Fibroblast of pulmonary artery (primary cell): ENCODE measurements at regions not wholly inside any gene's neighbourhood (a gene's known extent, or its start where the extent isn't known, plus 50 kb on each side); places are given as distances from the start of the nearest gene placed in this dataset.
A peak's percentile ranks its signal among the peaks of the same experiment; 100 is the strongest.

Experiments used
- DNase-seq: peaks from one replicate; pipeline ENCODE4 v3.0.0-alpha.2; 2010; ENCODE audit warnings: low read depth
- H3K4me3 ChIP-seq: replicated peaks from 2 replicates; pipeline ENCODE4 v1.5.1; 2011; ENCODE audit warnings: low read depth, mild to moderate bottlenecking, control low read depth, low read length, moderate library complexity
- TF ChIP-seq, protein P1 (sequence below): IDR thresholded peaks from 2 replicates; pipeline ENCODE4 v1.5.1; 2011; ENCODE audit warnings: mild to moderate bottlenecking, control low read depth, low read length, inconsistent platforms; ENCODE audit errors: missing control alignments

DNA sequence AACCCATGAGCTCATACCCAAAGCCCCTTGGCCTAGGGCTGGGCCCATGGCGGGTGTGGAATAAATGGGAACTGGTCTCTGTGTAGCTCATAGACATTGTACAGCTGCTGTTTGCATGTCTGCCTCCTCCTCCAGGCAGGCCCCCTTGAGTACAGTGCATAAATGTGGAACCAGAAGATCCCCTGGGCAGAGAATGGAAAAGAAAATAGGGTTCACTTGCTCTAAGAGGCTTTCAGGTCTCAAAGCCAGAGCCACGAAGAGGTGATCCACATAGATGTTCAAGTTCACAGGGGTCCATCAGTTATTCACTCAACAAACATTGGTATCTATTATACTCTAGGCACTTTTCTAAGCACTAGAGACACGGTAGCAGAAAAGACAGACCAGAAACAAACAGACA, 79.2 kb upstream of the CACNA1A start:
- DNase-seq, result no peak
- TF ChIP-seq, protein P1, sequence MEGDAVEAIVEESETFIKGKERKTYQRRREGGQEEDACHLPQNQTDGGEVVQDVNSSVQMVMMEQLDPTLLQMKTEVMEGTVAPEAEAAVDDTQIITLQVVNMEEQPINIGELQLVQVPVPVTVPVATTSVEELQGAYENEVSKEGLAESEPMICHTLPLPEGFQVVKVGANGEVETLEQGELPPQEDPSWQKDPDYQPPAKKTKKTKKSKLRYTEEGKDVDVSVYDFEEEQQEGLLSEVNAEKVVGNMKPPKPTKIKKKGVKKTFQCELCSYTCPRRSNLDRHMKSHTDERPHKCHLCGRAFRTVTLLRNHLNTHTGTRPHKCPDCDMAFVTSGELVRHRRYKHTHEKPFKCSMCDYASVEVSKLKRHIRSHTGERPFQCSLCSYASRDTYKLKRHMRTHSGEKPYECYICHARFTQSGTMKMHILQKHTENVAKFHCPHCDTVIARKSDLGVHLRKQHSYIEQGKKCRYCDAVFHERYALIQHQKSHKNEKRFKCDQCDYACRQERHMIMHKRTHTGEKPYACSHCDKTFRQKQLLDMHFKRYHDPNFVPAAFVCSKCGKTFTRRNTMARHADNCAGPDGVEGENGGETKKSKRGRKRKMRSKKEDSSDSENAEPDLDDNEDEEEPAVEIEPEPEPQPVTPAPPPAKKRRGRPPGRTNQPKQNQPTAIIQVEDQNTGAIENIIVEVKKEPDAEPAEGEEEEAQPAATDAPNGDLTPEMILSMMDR, result no peak
- no peak overlapping the region for H3K4me3 ChIP-seq

DNA sequence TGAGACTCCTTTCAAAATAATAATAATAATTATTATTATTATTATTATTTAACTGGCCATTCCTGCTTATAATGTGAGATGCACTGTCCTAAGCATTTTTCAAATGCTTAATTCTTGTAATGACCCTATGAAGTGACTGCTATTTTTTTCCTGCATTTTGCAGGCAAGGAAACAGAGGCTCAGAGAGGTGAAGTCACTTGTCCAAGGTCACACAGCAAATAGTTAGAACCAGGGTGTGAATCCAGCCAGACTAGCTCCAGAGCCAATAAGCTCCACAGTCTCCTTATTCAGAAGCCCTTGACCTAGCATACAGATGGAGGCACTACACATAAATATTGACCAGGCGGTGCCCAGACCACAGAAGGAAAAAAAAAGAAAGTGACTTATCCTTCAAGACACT, 77.5 kb upstream of the CACNA1A start:
- DNase-seq, result no peak
- TF ChIP-seq, protein P1, result no peak
- H3K4me3 ChIP-seq, result no peak overlapping the region

DNA sequence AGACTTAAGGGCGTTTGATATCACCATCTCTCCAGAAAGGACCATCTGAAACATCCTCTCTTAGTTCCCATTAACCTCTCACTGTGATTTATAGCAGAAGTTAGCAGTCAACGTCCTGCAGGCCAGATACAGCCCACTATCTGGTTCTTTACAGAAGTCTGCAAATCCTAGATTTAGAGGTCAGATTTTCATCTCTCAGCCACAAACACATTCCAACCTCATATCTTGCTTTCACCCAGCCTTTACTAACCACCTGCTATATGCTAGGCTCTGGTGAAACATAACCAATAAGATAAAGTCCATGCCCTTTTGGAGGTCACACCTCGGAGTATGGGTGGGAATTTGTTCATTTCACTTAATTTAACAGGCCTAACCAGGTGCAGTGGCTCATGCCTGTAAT, 76.8 kb upstream of the CACNA1A start:
- TF ChIP-seq, protein P1, result no peak
- DNase-seq, result no peak
- no peak overlapping the region for H3K4me3 ChIP-seq

DNA sequence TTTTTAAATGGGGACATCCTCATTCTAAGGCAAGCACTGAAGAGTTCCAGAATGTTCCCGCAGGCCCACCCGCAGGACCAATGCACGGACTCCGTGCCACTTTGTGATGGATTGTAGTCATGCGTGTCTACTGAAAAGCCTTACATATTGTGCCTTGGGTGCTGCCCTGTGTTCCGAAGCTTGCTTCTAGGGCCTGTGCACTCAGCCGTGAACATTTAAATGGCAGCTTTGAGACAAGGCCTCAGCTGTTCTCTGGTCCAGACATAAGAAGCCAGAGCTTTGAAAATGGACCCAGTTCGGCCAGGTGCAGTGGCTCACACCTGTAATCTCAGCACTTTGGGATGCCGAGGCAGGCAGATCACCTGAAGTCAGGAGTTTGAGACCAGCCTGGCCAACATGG, 75.3 kb upstream of the CACNA1A start:
- no peak for DNase-seq
- TF ChIP-seq, protein P1, result no peak
- no peak overlapping the region for H3K4me3 ChIP-seq

- TF ChIP-seq, protein P1, result no peak
- DNase-seq, result no peak
- H3K4me3 ChIP-seq, result no peak overlapping the region
These were observed 73.2 kb upstream of the CACNA1A start for GRCh38 chr19:13579388-13580060.

- no peak overlapping the region for H3K4me3 ChIP-seq
- DNase-seq, result no peak
- TF ChIP-seq, protein P1, result no peak
These were observed 70.4 kb upstream of the CACNA1A start for GRCh38 chr19:13576726-13577125.

- TF ChIP-seq, protein P1, result peak; percentile 32
- H3K4me3 ChIP-seq, result no peak overlapping the region
- no peak for DNase-seq
These were observed 68.7 kb upstream of the CACNA1A start for GRCh38 chr19:13574933-13575332.
